ENCODE measurements at regions not wholly inside any gene's neighbourhood (a gene's known extent, or its start where the extent isn't known, plus 50 kb on each side); places are given as distances from the start of the nearest gene placed in this dataset.
"Not testable (repeated sequence)": the region's sequence is repeated elsewhere in the genome, so short reads cannot be mapped to it uniquely, and the experiment has no call there.

GRCh38 chr1:86798608-86799291 is 94.4 kb downstream of the SH3GLB1 start:
- no peak for DNase-seq
- Histone ChIP-seq H2BK120ac (ENCODE audit: low read depth, low read length) (no peak overlapping the region), H3K4me1 (ENCODE audit: control insufficient read depth, insufficient read depth, low read depth, low read length) (no peaks in the 10 kb centered on the region), H2AK5ac (ENCODE audit: low read length, severe bottlenecking) (no peak overlapping the region), H2AFZ (ENCODE audit: low read depth, low read length) (no peak overlapping the region), H3K27me3 (ENCODE audit: control insufficient read depth in 1 of 2, insufficient read depth in 1 of 2, low read length in 2 of 2) (no peaks in the 10 kb centered on the region), H3K4ac (ENCODE audit: low read depth in 1 of 2, low read length in 2 of 2) (no peak overlapping the region), H4K8ac (ENCODE audit: low read length) (no peak overlapping the region), H3K79me1 (replicated peaks; ENCODE audit: low read length, poor library complexity, severe bottlenecking) (no peaks in the 10 kb centered on the region), H3K9me3 (ENCODE audit: control insufficient read depth, low read length) (peaks cover 6% of the 10 kb centered on the region), H2BK5ac (ENCODE audit: low read depth, low read length, poor library complexity, severe bottlenecking) (no peak overlapping the region), H3K4me2 (ENCODE audit: low read length, poor library complexity, severe bottlenecking) (no peak overlapping the region), H4K91ac (ENCODE audit: low read length) (no peak overlapping the region), H2BK15ac (ENCODE audit: low read depth, poor library complexity, severe bottlenecking) (no peak overlapping the region), H2BK12ac (ENCODE audit: low read length in 2 of 2) (no peak overlapping the region), H3K9ac (ENCODE audit: low read length) (no peak overlapping the region), H3K36me3 (ENCODE audit: control insufficient read depth in 1 of 2, insufficient read depth in 2 of 2, low read depth in 1 of 2, low read length in 2 of 2) (no peaks in the 10 kb centered on the region), H3K27ac (ENCODE audit: low read length, poor library complexity, severe bottlenecking) (no peak overlapping the region), H3K14ac (ENCODE audit: low read length in 2 of 2) (no peak overlapping the region), H3K23ac (ENCODE audit: low read length in 2 of 2) (no peak overlapping the region), H3K18ac (ENCODE audit: low read depth in 1 of 2, low read length in 2 of 2) (peak overlapping the region in 1 of 2 experiments; percentile 12), H3K4me3 (ENCODE audit: insufficient read depth in 1 of 2, low read depth in 1 of 2, low read length in 2 of 2) (no peak overlapping the region)
- WGBS = 97% methylated on average over 2 of the region's 2 CpGs

DNA sequence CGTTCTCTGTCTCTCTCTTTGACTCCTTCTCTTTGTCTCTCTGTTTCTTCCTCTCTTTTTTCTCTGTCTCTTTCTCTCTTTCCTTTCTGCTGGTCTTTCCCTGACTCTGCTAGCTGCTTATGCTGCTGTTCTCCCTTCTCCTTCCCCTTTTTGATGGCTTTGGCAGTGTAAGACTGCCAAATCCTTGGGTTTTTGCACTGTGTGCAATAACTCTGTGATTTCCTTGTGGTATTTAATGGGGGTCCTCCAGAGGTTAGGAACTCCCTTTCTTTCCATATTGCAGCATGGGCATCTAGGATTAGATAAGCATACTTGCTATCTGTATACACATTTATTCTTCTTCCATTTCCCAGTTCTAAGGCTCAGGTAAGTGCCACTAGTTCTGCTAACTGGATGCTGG is 99.3 kb downstream of the SH3GLB1 start:
- not testable (repeated sequence) for DNase-seq; H3K23ac ChIP-seq (ENCODE audit: low read length in 2 of 2); H2BK15ac ChIP-seq (ENCODE audit: low read depth, poor library complexity, severe bottlenecking); H3K4ac ChIP-seq (ENCODE audit: low read depth in 1 of 2, low read length in 2 of 2); H2BK120ac ChIP-seq (ENCODE audit: low read depth, low read length); H3K18ac ChIP-seq (ENCODE audit: low read depth in 1 of 2, low read length in 2 of 2); H3K27ac ChIP-seq (ENCODE audit: low read length, poor library complexity, severe bottlenecking); H3K36me3 ChIP-seq (ENCODE audit: control insufficient read depth in 1 of 2, insufficient read depth in 2 of 2, low read depth in 1 of 2, low read length in 2 of 2); H3K27me3 ChIP-seq (ENCODE audit: control insufficient read depth in 1 of 2, insufficient read depth in 1 of 2, low read length in 2 of 2); H3K4me1 ChIP-seq (ENCODE audit: control insufficient read depth, insufficient read depth, low read depth, low read length); H3K4me2 ChIP-seq (ENCODE audit: low read length, poor library complexity, severe bottlenecking); H4K91ac ChIP-seq (ENCODE audit: low read length); H3K9ac ChIP-seq (ENCODE audit: low read length); H3K4me3 ChIP-seq (ENCODE audit: insufficient read depth in 1 of 2, low read depth in 1 of 2, low read length in 2 of 2); H2BK5ac ChIP-seq (ENCODE audit: low read depth, low read length, poor library complexity, severe bottlenecking); H4K8ac ChIP-seq (ENCODE audit: low read length); H2BK12ac ChIP-seq (ENCODE audit: low read length in 2 of 2); H2AK5ac ChIP-seq (ENCODE audit: low read length, severe bottlenecking); H3K79me1 ChIP-seq (replicated peaks; ENCODE audit: low read length, poor library complexity, severe bottlenecking); H3K14ac ChIP-seq (ENCODE audit: low read length in 2 of 2); H2AFZ ChIP-seq (ENCODE audit: low read depth, low read length); H3K9me3 ChIP-seq (ENCODE audit: control insufficient read depth, low read length)
- whole genome bisulfite sequencing = 93% methylated on average over 1 of the region's 1 CpG

GRCh38 chr1:86805898-86806519 is 101.6 kb downstream of the SH3GLB1 start:
- not testable (repeated sequence) for H3K27ac ChIP-seq (ENCODE audit: low read length, poor library complexity, severe bottlenecking); DNase-seq; H2BK15ac ChIP-seq (ENCODE audit: low read depth, poor library complexity, severe bottlenecking); H3K27me3 ChIP-seq (ENCODE audit: control insufficient read depth in 1 of 2, insufficient read depth in 1 of 2, low read length in 2 of 2); H2BK120ac ChIP-seq (ENCODE audit: low read depth, low read length); H3K79me1 ChIP-seq (replicated peaks; ENCODE audit: low read length, poor library complexity, severe bottlenecking); H3K4me2 ChIP-seq (ENCODE audit: low read length, poor library complexity, severe bottlenecking); H3K4ac ChIP-seq (ENCODE audit: low read depth in 1 of 2, low read length in 2 of 2); H3K4me3 ChIP-seq (ENCODE audit: insufficient read depth in 1 of 2, low read depth in 1 of 2, low read length in 2 of 2); H3K14ac ChIP-seq (ENCODE audit: low read length in 2 of 2); H3K9me3 ChIP-seq (ENCODE audit: control insufficient read depth, low read length); H3K18ac ChIP-seq (ENCODE audit: low read depth in 1 of 2, low read length in 2 of 2); H3K4me1 ChIP-seq (ENCODE audit: control insufficient read depth, insufficient read depth, low read depth, low read length); H3K9ac ChIP-seq (ENCODE audit: low read length); H2BK5ac ChIP-seq (ENCODE audit: low read depth, low read length, poor library complexity, severe bottlenecking); H3K23ac ChIP-seq (ENCODE audit: low read length in 2 of 2); H2AK5ac ChIP-seq (ENCODE audit: low read length, severe bottlenecking); H4K8ac ChIP-seq (ENCODE audit: low read length); H4K91ac ChIP-seq (ENCODE audit: low read length); H2AFZ ChIP-seq (ENCODE audit: low read depth, low read length); H3K36me3 ChIP-seq (ENCODE audit: control insufficient read depth in 1 of 2, insufficient read depth in 2 of 2, low read depth in 1 of 2, low read length in 2 of 2)
- H2BK12ac ChIP-seq (ENCODE audit: low read length in 2 of 2) = peak overlapping the region in 1 of 2 experiments; percentile 31
- WGBS = 83% methylated on average over 7 of the region's 9 CpGs

- Histone ChIP-seq H2AK5ac (ENCODE audit: low read length, severe bottlenecking) (no peak overlapping the region), H3K9ac (ENCODE audit: low read length) (no peak overlapping the region), H3K4me1 (ENCODE audit: control insufficient read depth, insufficient read depth, low read depth, low read length) (no peaks in the 10 kb centered on the region), H3K27ac (ENCODE audit: low read length, poor library complexity, severe bottlenecking) (no peak overlapping the region), H2BK5ac (ENCODE audit: low read depth, low read length, poor library complexity, severe bottlenecking) (no peak overlapping the region), H3K4me2 (ENCODE audit: low read length, poor library complexity, severe bottlenecking) (no peak overlapping the region), H3K79me1 (replicated peaks; ENCODE audit: low read length, poor library complexity, severe bottlenecking) (no peaks in the 10 kb centered on the region), H3K14ac (ENCODE audit: low read length in 2 of 2) (no peak overlapping the region), H2AFZ (ENCODE audit: low read depth, low read length) (no peak overlapping the region), H3K36me3 (ENCODE audit: control insufficient read depth in 1 of 2, insufficient read depth in 2 of 2, low read depth in 1 of 2, low read length in 2 of 2) (no peaks in the 10 kb centered on the region), H2BK15ac (ENCODE audit: low read depth, poor library complexity, severe bottlenecking) (no peak overlapping the region), H3K27me3 (ENCODE audit: control insufficient read depth in 1 of 2, insufficient read depth in 1 of 2, low read length in 2 of 2) (no peaks in the 10 kb centered on the region), H2BK120ac (ENCODE audit: low read depth, low read length) (no peak overlapping the region), H4K91ac (ENCODE audit: low read length) (no peak overlapping the region), H4K8ac (ENCODE audit: low read length) (no peak overlapping the region), H2BK12ac (ENCODE audit: low read length in 2 of 2) (no peak overlapping the region), H3K4me3 (ENCODE audit: insufficient read depth in 1 of 2, low read depth in 1 of 2, low read length in 2 of 2) (no peak overlapping the region), H3K9me3 (ENCODE audit: control insufficient read depth, low read length) (no peaks in the 10 kb centered on the region), H3K23ac (ENCODE audit: low read length in 2 of 2) (no peak overlapping the region), H3K4ac (ENCODE audit: low read depth in 1 of 2, low read length in 2 of 2) (no peak overlapping the region), H3K18ac (ENCODE audit: low read depth in 1 of 2, low read length in 2 of 2) (no peak overlapping the region)
- DNase-seq = no peak
- WGBS = 70% methylated on average over 8 of the region's 8 CpGs
Measured at GRCh38 chr1:86811142-86811924, 102.6 kb downstream of the SELENOF start.

All from mesenchymal stem cell (in vitro differentiated cells and primary cell).